Tibial nerve (tissue), 4 donors: ENCODE measurements at regions not wholly inside any gene's neighbourhood (a gene's known extent, or its start where the extent isn't known, plus 50 kb on each side); places are given as distances from the start of the nearest gene placed in this dataset.

ENCODE experiments used
- DNase-seq, 2 donors: peaks; one replicate each; pipeline ENCODE4 v3.0.0-alpha.2; 2019; ENCODE audit warnings: low spot score in 2 of 2
- H3K27ac ChIP-seq, 4 donors: fragments of 200-600 bp; sonication (generic) in 3 of 4; one replicate each; pipeline ENCODE4 v1.5.1; 2017 to 2019; ENCODE audit warnings: mild to moderate bottlenecking in 1 of 4
- H3K27me3 ChIP-seq, 2 donors: fragments of 200-600 bp; sonication (generic) in 1 of 2; one replicate each; pipeline versions ENCODE4 v1.5.1 to v1.6.0; 2017 to 2019
- H3K36me3 ChIP-seq, 3 donors: fragments of 200-600 bp; sonication (generic); one replicate each; pipeline ENCODE4 v1.5.1; 2018 to 2019
- H3K4me1 ChIP-seq, 4 donors: fragments of 200-600 bp; sonication (generic) in 3 of 4; one replicate each; pipeline ENCODE4 v1.5.1; 2017 to 2019
- H3K4me3 ChIP-seq, 4 donors: fragments of 200-600 bp; sonication (generic) in 3 of 4; one replicate each; pipeline ENCODE4 v1.5.1; 2017 to 2019; ENCODE audit warnings: mild to moderate bottlenecking in 1 of 4, moderate library complexity in 1 of 4
- H3K9me3 ChIP-seq, 4 donors: fragments of 200-600 bp; sonication (generic) in 3 of 4; one replicate each; pipeline ENCODE4 v1.5.1; 2017 to 2019
- EP300 ChIP-seq, 2 donors: sonication (generic); formaldehyde crosslinking; IDR thresholded peaks; one replicate each; pipeline ENCODE4 v1.6.1; 2017; ENCODE audit warnings: antibody characterized with exemption in 2 of 2, mild to moderate bottlenecking in 1 of 2
- POLR2A ChIP-seq, 2 donors: fragments of 450-650 bp; IDR thresholded peaks; one replicate each; pipeline ENCODE4 v1.6.1; 2017; ENCODE audit warnings: antibody characterized with exemption in 2 of 2, mild to moderate bottlenecking in 2 of 2, moderate library complexity in 2 of 2
- WGBS, 2 donors: methylation state at CpG; one replicate each; pipeline ENCODE4 v1.1.5; 2018; 5-methylcytosine and 5-hydroxymethylcytosine counted together
- TF ChIP-seq, protein P1 (sequence below), 5 experiments: fragments of 200-600 bp in 3 of 5; fragments of 450-650 bp in 2 of 5; sonication (generic) in 3 of 5; IDR thresholded peaks; one replicate each; pipeline ENCODE4 v1.5.1; 2016 to 2019; ENCODE audit warnings: antibody characterized with exemption in 5 of 5, mild to moderate bottlenecking in 3 of 5, moderate library complexity in 2 of 5

DNA sequence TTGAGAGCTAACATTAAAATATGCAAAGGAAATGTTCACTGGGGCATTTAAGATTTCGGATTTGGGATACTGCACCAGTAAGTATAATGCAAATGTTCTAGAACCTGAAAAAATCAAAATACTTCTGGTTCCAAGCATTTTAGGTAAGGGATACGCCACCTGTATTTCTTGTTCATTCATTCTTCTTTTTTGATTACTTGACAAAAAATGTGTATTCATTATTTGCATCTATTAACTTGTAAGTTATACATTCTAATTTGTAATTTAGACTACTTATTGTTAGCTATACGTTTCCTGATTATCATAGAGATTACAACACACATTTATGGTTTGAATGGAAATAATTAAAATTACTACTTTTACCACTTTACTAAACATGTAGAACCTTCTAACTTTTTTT, 486.9 kb downstream of the SOX5 start:
- Histone ChIP-seq H3K9me3 (peaks cover 0 to 34% (median 8%) of the 10 kb centered on the region in 4 donors), H3K4me1 (no peaks in the 10 kb centered on the region), H3K4me3 (no peak overlapping the region), H3K27me3 (no peaks in the 10 kb centered on the region), H3K27ac (no peak overlapping the region), H3K36me3 (no peaks in the 10 kb centered on the region)
- 53 to 61% methylated on average over 3 of the region's 3 CpGs for WGBS, 2 donors
- TF ChIP-seq POLR2A (IDR thresholded peaks at IDR 0.05) (no peak), EP300 (IDR thresholded peaks at IDR 0.05) (no peak)
- TF ChIP-seq, protein P1, sequence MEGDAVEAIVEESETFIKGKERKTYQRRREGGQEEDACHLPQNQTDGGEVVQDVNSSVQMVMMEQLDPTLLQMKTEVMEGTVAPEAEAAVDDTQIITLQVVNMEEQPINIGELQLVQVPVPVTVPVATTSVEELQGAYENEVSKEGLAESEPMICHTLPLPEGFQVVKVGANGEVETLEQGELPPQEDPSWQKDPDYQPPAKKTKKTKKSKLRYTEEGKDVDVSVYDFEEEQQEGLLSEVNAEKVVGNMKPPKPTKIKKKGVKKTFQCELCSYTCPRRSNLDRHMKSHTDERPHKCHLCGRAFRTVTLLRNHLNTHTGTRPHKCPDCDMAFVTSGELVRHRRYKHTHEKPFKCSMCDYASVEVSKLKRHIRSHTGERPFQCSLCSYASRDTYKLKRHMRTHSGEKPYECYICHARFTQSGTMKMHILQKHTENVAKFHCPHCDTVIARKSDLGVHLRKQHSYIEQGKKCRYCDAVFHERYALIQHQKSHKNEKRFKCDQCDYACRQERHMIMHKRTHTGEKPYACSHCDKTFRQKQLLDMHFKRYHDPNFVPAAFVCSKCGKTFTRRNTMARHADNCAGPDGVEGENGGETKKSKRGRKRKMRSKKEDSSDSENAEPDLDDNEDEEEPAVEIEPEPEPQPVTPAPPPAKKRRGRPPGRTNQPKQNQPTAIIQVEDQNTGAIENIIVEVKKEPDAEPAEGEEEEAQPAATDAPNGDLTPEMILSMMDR (IDR thresholded peaks at IDR 0.05): no peak
- no peak for DNase-seq

DNA sequence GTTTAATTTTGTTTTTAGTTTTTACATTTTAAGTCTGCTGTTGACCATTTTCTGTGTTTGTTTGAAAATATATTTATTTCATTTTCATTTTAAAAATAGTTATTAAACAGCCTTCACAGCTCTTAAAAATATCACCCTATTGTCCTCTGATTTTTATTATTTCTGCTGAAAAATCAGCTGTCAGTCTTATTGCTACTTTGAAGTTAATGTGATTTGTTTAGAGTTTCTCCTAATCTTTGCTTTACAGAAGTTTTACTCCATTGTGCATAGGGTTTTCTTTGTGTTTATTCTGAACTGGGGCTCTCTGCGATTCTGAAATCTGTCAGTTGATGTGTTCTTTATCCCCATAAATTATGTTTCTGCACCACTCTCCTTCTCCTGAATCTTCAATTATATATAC, 486.3 kb downstream of the SOX5 start:
- no peak for DNase-seq
- Histone ChIP-seq H3K27ac (no peak overlapping the region), H3K4me3 (no peak overlapping the region), H3K36me3 (no peaks in the 10 kb centered on the region), H3K9me3 (peaks cover 0 to 34% (median 8%) of the 10 kb centered on the region in 4 donors), H3K4me1 (no peaks in the 10 kb centered on the region), H3K27me3 (no peaks in the 10 kb centered on the region)
- TF ChIP-seq, protein P1 (IDR thresholded peaks at IDR 0.05): no peak
- TF ChIP-seq EP300 (IDR thresholded peaks at IDR 0.05) (no peak), POLR2A (IDR thresholded peaks at IDR 0.05) (no peak)
- 97 to 100% methylated on average over 1 of the region's 1 CpG for WGBS, 2 donors

DNA sequence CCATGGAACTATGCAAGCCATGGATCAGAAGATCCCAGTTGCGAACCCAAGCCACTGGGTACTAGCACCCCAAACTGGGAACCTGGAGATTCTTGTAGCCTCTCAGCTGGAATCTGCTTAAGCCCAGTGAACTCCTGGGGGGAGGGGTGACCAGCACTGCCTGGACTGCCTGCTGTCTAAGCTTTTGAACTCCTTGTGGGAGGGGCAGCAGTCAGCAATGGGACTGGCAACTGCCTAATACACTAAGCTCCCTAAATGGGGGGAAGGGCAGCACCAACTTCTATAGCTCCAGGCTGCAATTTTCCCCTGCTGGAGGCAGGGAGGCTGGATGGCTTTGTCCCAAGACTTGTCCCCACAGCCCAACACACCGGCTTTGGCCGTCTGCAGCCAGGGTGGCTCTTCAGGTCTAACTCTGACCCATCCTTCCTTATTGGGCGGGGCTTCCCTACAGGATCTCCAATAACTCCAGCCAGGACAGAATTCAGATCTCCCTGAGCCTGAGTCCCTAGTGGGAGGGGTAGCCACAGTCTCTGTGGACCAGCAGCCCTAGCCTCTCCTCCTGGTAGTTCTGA, 485.1 kb downstream of the SOX5 start:
- no peak for DNase-seq
- TF ChIP-seq POLR2A (IDR thresholded peaks at IDR 0.05) (no peak), EP300 (IDR thresholded peaks at IDR 0.05) (no peak)
- TF ChIP-seq, protein P1 (IDR thresholded peaks at IDR 0.05): no peak
- Histone ChIP-seq H3K27me3 (no peaks in the 10 kb centered on the region), H3K9me3 (peaks cover 0 to 34% (median 8%) of the 10 kb centered on the region in 4 donors), H3K4me1 (no peaks in the 10 kb centered on the region), H3K27ac (no peak overlapping the region), H3K4me3 (no peak overlapping the region), H3K36me3 (no peaks in the 10 kb centered on the region)
- 90 to 94% methylated on average over 4 of the region's 4 CpGs for WGBS, 2 donors

DNA sequence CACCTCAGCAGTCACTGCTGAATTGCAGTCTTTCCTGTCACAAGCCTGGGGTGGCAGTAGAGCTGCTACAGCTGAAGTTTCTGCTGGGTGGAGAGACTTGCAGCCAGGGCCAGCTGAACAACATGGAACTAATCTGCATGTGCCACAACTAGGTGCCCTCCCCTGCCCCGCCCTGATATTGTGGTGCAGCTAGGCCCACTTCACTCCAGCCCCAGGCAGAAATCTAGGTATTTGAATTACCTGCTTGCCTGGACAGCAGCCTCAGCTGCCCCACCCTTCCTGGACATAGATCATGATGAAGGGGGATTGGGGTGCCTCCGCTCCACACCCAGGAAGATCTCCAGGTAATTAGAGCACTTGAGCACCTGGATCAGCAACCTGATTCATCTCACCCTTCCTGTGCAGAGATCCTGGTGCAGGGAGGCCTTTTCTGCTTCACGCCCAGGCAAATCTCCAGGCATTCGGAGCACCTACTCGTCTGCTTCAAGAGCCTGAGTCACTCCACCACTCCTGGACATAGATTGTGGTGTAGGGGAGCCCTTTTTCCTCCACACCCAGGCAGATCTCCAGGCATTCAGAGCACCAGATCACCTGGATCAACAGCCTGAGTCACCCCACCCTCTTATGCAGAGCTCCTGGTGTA, 477.0 kb downstream of the SOX5 start:
- no peaks in the 10 kb centered on the region for H3K36me3 ChIP-seq
- H3K27ac ChIP-seq: no peak overlapping the region
- peaks cover 0 to 16% (median 0%) of the 10 kb centered on the region in 4 donors for H3K9me3 ChIP-seq
- no peaks in the 10 kb centered on the region for H3K4me1 ChIP-seq
- no peak overlapping the region for H3K4me3 ChIP-seq
- WGBS, 2 donors: 89 to 96% methylated on average over 5 of the region's 5 CpGs
- no peaks in the 10 kb centered on the region for H3K27me3 ChIP-seq
- no peak for DNase-seq
- TF ChIP-seq EP300 (IDR thresholded peaks at IDR 0.05) (no peak), POLR2A (IDR thresholded peaks at IDR 0.05) (no peak)
- TF ChIP-seq, protein P1 (IDR thresholded peaks at IDR 0.05): no peak

DNA sequence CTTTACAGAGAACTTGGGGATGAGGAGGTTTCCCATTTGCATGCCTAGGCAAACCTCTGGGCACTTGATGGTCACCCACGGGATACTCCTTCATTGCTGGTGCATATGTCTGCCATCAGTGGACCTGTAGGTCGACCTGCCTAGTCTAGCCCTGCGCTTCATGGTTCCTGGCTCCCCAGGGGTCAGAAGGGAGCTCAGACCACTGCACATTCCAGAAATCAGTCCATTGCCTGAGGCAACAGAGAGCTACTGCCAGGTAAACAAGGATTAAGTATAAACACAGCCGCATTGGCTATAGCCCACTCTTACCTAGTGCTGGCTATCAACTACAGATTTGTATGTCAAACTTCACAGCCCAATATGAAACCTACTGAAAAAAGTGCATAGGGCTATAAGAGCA, 476.4 kb downstream of the SOX5 start:
- Histone ChIP-seq H3K4me3 (no peak overlapping the region), H3K9me3 (peaks cover 0 to 16% (median 0%) of the 10 kb centered on the region in 4 donors), H3K27me3 (no peaks in the 10 kb centered on the region), H3K27ac (no peak overlapping the region), H3K4me1 (no peaks in the 10 kb centered on the region), H3K36me3 (no peaks in the 10 kb centered on the region)
- no peak for DNase-seq
- WGBS, 2 donors: 87 to 92% methylated on average over 4 of the region's 4 CpGs
- TF ChIP-seq, protein P1 (IDR thresholded peaks at IDR 0.05): no peak
- no peak for TF ChIP-seq POLR2A (IDR thresholded peaks at IDR 0.05)
- TF ChIP-seq EP300 (IDR thresholded peaks at IDR 0.05): no peak
